ENCODE measurements at regions not wholly inside any gene's neighbourhood (a gene's known extent, or its start where the extent isn't known, plus 50 kb on each side); places are given as distances from the start of the nearest gene placed in this dataset.

DNA sequence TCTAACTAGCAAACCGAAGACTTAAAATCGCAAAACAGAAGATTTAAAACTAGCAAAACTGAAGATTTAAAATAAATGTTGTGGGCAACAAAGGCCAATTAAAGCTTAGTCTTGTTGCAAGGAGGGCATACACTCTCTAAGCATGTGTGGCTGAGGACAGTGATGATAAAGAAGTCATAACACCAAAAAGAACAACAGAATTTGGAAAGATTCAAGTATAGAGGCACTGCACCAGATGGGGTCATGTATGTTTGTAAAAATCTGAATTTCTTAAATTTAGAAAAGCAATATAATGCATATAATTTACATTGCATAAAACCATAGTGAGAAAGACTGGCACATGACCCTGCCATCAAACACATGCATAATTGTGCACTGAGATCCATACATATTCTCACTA lies 743.8 kb downstream of the TAF11L14 start:
- Histone ChIP-seq H3K36me3 (ENCODE audit: control insufficient read depth in 2 of 2, insufficient read depth in 1 of 2, low read length in 2 of 2) (no peaks in the 10 kb centered on the region), H3K27ac (ENCODE audit: extremely low read depth, low read depth, low read length) (no peak overlapping the region), H3K9me3 (ENCODE audit: control insufficient read depth, insufficient read depth, low read depth, low read length) (no peaks in the 10 kb centered on the region), H3K4me1 (ENCODE audit: control insufficient read depth, insufficient read depth, low read length) (no peaks in the 10 kb centered on the region), H3K4me3 (ENCODE audit: low read depth, low read length) (no peak overlapping the region)
- TF ChIP-seq ATF2 (tag by site-specific recombination; IDR thresholded peaks at IDR 0.05; ENCODE audit: low read depth) (no peak), RBAK (tag by site-specific recombination; IDR thresholded peaks at IDR 0.05) (no peak), GLIS2 (tag by site-specific recombination; IDR thresholded peaks at IDR 0.05) (no peak), ZNF2 (tag by site-specific recombination; IDR thresholded peaks at IDR 0.05) (no peak)
- TF ChIP-seq, protein P1, sequence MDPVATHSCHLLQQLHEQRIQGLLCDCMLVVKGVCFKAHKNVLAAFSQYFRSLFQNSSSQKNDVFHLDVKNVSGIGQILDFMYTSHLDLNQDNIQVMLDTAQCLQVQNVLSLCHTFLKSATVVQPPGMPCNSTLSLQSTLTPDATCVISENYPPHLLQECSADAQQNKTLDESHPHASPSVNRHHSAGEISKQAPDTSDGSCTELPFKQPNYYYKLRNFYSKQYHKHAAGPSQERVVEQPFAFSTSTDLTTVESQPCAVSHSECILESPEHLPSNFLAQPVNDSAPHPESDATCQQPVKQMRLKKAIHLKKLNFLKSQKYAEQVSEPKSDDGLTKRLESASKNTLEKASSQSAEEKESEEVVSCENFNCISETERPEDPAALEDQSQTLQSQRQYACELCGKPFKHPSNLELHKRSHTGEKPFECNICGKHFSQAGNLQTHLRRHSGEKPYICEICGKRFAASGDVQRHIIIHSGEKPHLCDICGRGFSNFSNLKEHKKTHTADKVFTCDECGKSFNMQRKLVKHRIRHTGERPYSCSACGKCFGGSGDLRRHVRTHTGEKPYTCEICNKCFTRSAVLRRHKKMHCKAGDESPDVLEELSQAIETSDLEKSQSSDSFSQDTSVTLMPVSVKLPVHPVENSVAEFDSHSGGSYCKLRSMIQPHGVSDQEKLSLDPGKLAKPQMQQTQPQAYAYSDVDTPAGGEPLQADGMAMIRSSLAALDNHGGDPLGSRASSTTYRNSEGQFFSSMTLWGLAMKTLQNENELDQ (tag by site-specific recombination; IDR thresholded peaks at IDR 0.05; ENCODE audit: low read depth), result no peak
- ChIA-PET POLR2A (no interaction called here), CTCF (no interaction called here)

DNA sequence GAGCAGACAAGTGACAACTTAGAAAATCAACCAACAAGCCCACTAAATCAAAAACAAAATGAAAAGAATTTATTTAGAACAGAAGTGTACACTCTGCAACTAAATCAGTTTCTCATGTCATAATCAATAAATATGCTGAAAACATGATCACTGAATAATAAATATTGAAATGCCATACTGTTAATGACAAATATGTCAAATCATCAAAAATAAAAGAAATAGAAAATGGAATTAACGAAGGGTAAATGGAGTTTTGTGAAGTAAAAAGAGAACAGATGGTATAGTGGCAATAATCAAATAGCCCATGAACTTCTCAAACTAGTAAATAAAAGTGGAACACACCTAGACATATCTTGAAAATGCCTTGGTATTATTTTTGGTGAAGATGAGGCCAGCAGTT lies 744.9 kb downstream of the TAF11L14 start:
- no peak overlapping the region for H3K27ac ChIP-seq (ENCODE audit: extremely low read depth, low read depth, low read length)

DNA sequence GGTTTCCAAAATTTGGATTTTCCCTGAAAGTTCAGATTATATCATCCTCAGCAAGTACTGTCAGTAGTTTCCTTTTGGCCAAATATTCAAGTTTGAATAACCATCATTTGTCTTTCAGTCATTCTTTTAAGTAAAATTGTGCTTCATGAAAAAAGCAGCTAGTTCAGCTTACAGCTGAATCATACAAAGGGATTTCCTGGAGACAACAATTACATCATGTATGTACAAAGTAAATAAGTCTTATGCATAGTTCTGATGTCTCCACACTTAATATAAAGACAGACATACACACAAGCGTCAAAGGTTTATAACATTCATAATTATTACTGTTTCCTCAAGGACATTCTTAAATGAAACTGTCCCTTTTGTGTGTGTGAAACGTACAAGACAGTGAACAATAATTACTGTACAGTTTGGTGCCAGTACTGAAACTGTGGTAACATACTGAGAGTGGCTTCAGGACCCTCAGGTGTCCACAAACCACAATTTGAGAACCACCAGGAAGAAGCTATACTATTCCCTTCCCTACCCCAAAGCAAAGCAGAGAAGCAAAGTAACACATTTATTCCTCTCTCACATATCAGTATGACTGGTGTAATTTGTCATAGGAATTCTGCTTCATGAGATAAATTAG lies 746.6 kb downstream of the TAF11L14 start:
- H3K4me3 ChIP-seq (ENCODE audit: low read depth, low read length), result no peak overlapping the region
- ChIA-PET CTCF (no interaction called here), POLR2A (interaction anchor here (0.6 kb wide), 1 partner anchor 1187 kb away, joined by 8 read pairs; no protein-coding TSS in a partner anchor)
- no peaks in the 10 kb centered on the region for H3K4me1 ChIP-seq (ENCODE audit: control insufficient read depth, insufficient read depth, low read length)
- no peaks in the 10 kb centered on the region for H3K36me3 ChIP-seq (ENCODE audit: control insufficient read depth in 2 of 2, insufficient read depth in 1 of 2, low read length in 2 of 2)
- TF ChIP-seq ZNF202 (tag by site-specific recombination; IDR thresholded peaks at IDR 0.05; ENCODE audit: borderline replicate concordance), result no peak
- no peak for TF ChIP-seq ZNF302 (tag by site-specific recombination; IDR thresholded peaks at IDR 0.05; ENCODE audit: low read depth)
- TF ChIP-seq ZBTB6 (tag by site-specific recombination; IDR thresholded peaks at IDR 0.05), result no peak
- no peak for TF ChIP-seq ZNF513 (tag by site-specific recombination; IDR thresholded peaks at IDR 0.05)
- no peak for TF ChIP-seq ZNF561 (tag by site-specific recombination; IDR thresholded peaks at IDR 0.05; ENCODE audit: borderline replicate concordance)
- no peak for TF ChIP-seq ZNF248 (tag by site-specific recombination; IDR thresholded peaks at IDR 0.05)
- no peaks in the 10 kb centered on the region for H3K9me3 ChIP-seq (ENCODE audit: control insufficient read depth, insufficient read depth, low read depth, low read length)
- H3K27ac ChIP-seq (ENCODE audit: extremely low read depth, low read depth, low read length), result no peak overlapping the region

More for the DNA sequence above, 744.9 kb downstream of the TAF11L14 start:
- ChIA-PET POLR2A (no interaction called here), CTCF (no interaction called here)
- Histone ChIP-seq H3K36me3 (ENCODE audit: control insufficient read depth in 2 of 2, insufficient read depth in 1 of 2, low read length in 2 of 2) (no peaks in the 10 kb centered on the region), H3K9me3 (ENCODE audit: control insufficient read depth, insufficient read depth, low read depth, low read length) (no peaks in the 10 kb centered on the region), H3K4me3 (ENCODE audit: low read depth, low read length) (no peak overlapping the region), H3K4me1 (ENCODE audit: control insufficient read depth, insufficient read depth, low read length) (no peaks in the 10 kb centered on the region)
- no peak for TF ChIP-seq ZNF248 (tag by site-specific recombination; IDR thresholded peaks at IDR 0.05)
- TF ChIP-seq, protein P2, sequence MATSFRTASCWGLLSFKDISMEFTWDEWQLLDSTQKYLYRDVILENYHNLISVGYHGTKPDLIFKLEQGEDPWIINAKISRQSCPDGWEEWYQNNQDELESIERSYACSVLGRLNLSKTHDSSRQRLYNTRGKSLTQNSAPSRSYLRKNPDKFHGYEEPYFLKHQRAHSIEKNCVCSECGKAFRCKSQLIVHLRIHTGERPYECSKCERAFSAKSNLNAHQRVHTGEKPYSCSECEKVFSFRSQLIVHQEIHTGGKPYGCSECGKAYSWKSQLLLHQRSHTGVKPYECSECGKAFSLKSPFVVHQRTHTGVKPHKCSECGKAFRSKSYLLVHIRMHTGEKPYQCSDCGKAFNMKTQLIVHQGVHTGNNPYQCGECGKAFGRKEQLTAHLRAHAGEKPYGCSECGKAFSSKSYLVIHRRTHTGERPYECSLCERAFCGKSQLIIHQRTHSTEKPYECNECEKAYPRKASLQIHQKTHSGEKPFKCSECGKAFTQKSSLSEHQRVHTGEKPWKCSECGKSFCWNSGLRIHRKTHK (tag by site-specific recombination; IDR thresholded peaks at IDR 0.05), result no peak

Data from HEK293 (cell line).